WTC11 (cell line): ENCODE measurements at regions not wholly inside any gene's neighbourhood (a gene's known extent, or its start where the extent isn't known, plus 50 kb on each side); places are given as distances from the start of the nearest gene placed in this dataset.

ENCODE experiments used
- ATAC-seq: fragments of 200-7000 bp; cut with Tn5 transposase; 2 replicates; pipeline ENCODE4 v1.10.0; 2021; ENCODE audit warnings: mild to moderate bottlenecking, moderate library complexity
- CTCF ChIA-PET: fragments of 300-600 bp; sonication (Branson Sonifier 250); formaldehyde crosslinking; loops from one replicate; lab custom pipeline; 2021; ENCODE audit warnings: antibody characterized with exemption; lab: Charles Lee
- POLR2A ChIA-PET: fragments of 350-600 bp; sonication (Branson Sonifier 250); formaldehyde crosslinking; loops from one replicate; lab custom pipeline; 2021; ENCODE audit warnings: antibody characterized with exemption; lab: Charles Lee
- DNase-seq: peaks from one replicate; pipeline ENCODE4 v3.0.0; 2021; ENCODE audit warnings: low spot score
- H3K27ac Mint-ChIP-seq: 2 replicates; pipeline ENCODE4 v1.8.0; 2021; ENCODE audit warnings: mixed read lengths
- H3K27me3 Mint-ChIP-seq: 2 replicates; pipeline ENCODE4 v1.8.0; 2021; ENCODE audit warnings: low read depth, mild to moderate bottlenecking, moderate library complexity, mixed read lengths
- H3K36me3 Mint-ChIP-seq: 2 replicates; pipeline ENCODE4 v1.8.0; 2021; ENCODE audit warnings: mixed read lengths
- H3K4me1 Mint-ChIP-seq: 2 replicates; pipeline ENCODE4 v1.8.0; 2022; ENCODE audit warnings: mixed read lengths
- H3K4me3 Mint-ChIP-seq: 2 replicates; pipeline ENCODE4 v1.8.0; 2021; ENCODE audit warnings: mild to moderate bottlenecking, moderate library complexity, mixed read lengths
- H3K9me3 Mint-ChIP-seq: 2 replicates; pipeline ENCODE4 v1.8.0; 2021; ENCODE audit warnings: mixed read lengths
- CBFB ChIP-seq: sonication (generic); formaldehyde crosslinking; IDR thresholded peaks from 2 replicates; pipeline ENCODE4 v1.8.1; 2022; ENCODE audit warnings: mild to moderate bottlenecking, low read depth, missing genetic modification reagents
- ERG ChIP-seq: fragments of 250-450 bp; sonication (Bioruptor Pico); IDR thresholded peaks from 2 replicates; pipeline ENCODE4 v1.8.0; 2021; ENCODE audit warnings: mild to moderate bottlenecking
- ESRRA ChIP-seq: sonication (generic); formaldehyde crosslinking; IDR thresholded peaks from 2 replicates; pipeline ENCODE4 v1.8.1; 2022; ENCODE audit warnings: mild to moderate bottlenecking, missing genetic modification reagents, borderline replicate concordance
- FOXJ3 ChIP-seq: sonication (generic); formaldehyde crosslinking; IDR thresholded peaks from 2 replicates; pipeline ENCODE4 v1.9.0; 2021; ENCODE audit warnings: missing genetic modification reagents, mild to moderate bottlenecking, borderline replicate concordance
- GTF2I ChIP-seq: fragments of 250-450 bp; sonication (Bioruptor Pico); conservative IDR thresholded peaks from 2 replicates; pipeline ENCODE4 v1.4.0; 2021; ENCODE audit warnings: mild to moderate bottlenecking
- MAX ChIP-seq: sonication (generic); formaldehyde crosslinking; IDR thresholded peaks from 2 replicates; pipeline ENCODE4 v1.8.0; 2022; ENCODE audit warnings: mild to moderate bottlenecking, missing genetic modification reagents
- NR3C1 ChIP-seq: sonication (generic); formaldehyde crosslinking; conservative IDR thresholded peaks from 2 replicates; pipeline ENCODE4 v1.8.1; 2023; ENCODE audit warnings: low read depth, mild to moderate bottlenecking, missing genetic modification reagents
- PRRX2 ChIP-seq: fragments of 250-450 bp; sonication (Bioruptor Pico); IDR thresholded peaks from 2 replicates; pipeline ENCODE4 v1.8.0; 2021; ENCODE audit warnings: mild to moderate bottlenecking
- SOX15 ChIP-seq: fragments of 250-450 bp; sonication (Bioruptor Pico); IDR thresholded peaks from 2 replicates; pipeline ENCODE4 v1.9.0; 2021; ENCODE audit warnings: mild to moderate bottlenecking
- TEAD4 ChIP-seq: sonication (generic); formaldehyde crosslinking; IDR thresholded peaks from 2 replicates; pipeline ENCODE4 v1.8.0; 2022; ENCODE audit warnings: mild to moderate bottlenecking, missing genetic modification reagents
- USF1 ChIP-seq: sonication (generic); formaldehyde crosslinking; IDR thresholded peaks from 2 replicates; pipeline ENCODE4 v1.8.0; 2022; ENCODE audit warnings: mild to moderate bottlenecking, missing genetic modification reagents
- ZBTB43 ChIP-seq: sonication (generic); formaldehyde crosslinking; IDR thresholded peaks from 2 replicates; pipeline ENCODE4 v1.8.1; 2023; ENCODE audit warnings: mild to moderate bottlenecking, missing genetic modification reagents
- ZNF138 ChIP-seq: sonication (generic); formaldehyde crosslinking; conservative IDR thresholded peaks from 2 replicates; pipeline ENCODE4 v1.8.1; 2022; ENCODE audit warnings: mild to moderate bottlenecking, moderate library complexity, missing genetic modification reagents
- ZNF671 ChIP-seq: fragments of 250-450 bp; sonication (Bioruptor Pico); IDR thresholded peaks from 2 replicates; pipeline ENCODE4 v1.8.0; 2021; ENCODE audit warnings: mild to moderate bottlenecking
- TF ChIP-seq, protein P1 (sequence below): sonication (generic); formaldehyde crosslinking; IDR thresholded peaks from 2 replicates; pipeline ENCODE4 v1.8.1; 2022; ENCODE audit warnings: mild to moderate bottlenecking, missing genetic modification reagents, moderate library complexity, borderline replicate concordance
- TF ChIP-seq, protein P2 (sequence below): fragments of 250-450 bp; sonication (Bioruptor Pico); IDR thresholded peaks from 2 replicates; pipeline ENCODE4 v1.9.0; 2021; ENCODE audit warnings: moderate library complexity, mild to moderate bottlenecking, inconsistent platforms, borderline replicate concordance
- TF ChIP-seq, protein P3 (sequence below): sonication (generic); formaldehyde crosslinking; IDR thresholded peaks from 2 replicates; pipeline ENCODE4 v1.8.1; 2022; ENCODE audit warnings: low read depth, mild to moderate bottlenecking, moderate library complexity, missing genetic modification reagents, borderline replicate concordance
- TF ChIP-seq, protein P4 (sequence below): sonication (generic); formaldehyde crosslinking; IDR thresholded peaks from 2 replicates; pipeline ENCODE4 v1.8.1; 2022; ENCODE audit warnings: mild to moderate bottlenecking, moderate library complexity, missing genetic modification reagents

- H3K36me3 Mint-ChIP-seq = peaks cover 14% of the 10 kb centered on the region
- H3K9me3 Mint-ChIP-seq = peaks cover 14% of the 10 kb centered on the region
- no peak for TF ChIP-seq ERG (CRISPR knock-in tag)
- TF ChIP-seq MAX (CRISPR knock-in tag) = no peak
- TF ChIP-seq ZNF671 (CRISPR knock-in tag) = no peak
- TF ChIP-seq GTF2I (CRISPR knock-in tag) = no peak
- TF ChIP-seq SOX15 (CRISPR knock-in tag) = no peak
- no peak for TF ChIP-seq ESRRA (CRISPR knock-in tag)
- TF ChIP-seq, protein P1, sequence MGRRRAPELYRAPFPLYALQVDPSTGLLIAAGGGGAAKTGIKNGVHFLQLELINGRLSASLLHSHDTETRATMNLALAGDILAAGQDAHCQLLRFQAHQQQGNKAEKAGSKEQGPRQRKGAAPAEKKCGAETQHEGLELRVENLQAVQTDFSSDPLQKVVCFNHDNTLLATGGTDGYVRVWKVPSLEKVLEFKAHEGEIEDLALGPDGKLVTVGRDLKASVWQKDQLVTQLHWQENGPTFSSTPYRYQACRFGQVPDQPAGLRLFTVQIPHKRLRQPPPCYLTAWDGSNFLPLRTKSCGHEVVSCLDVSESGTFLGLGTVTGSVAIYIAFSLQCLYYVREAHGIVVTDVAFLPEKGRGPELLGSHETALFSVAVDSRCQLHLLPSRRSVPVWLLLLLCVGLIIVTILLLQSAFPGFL (CRISPR knock-in tag) = no peak
- no peak for TF ChIP-seq USF1
- no peak overlapping the region for H3K4me3 Mint-ChIP-seq
- H3K4me1 Mint-ChIP-seq = peaks cover 47% of the 10 kb centered on the region
- ATAC-seq (no peak), DNase-seq (no peak)
- peaks cover 17% of the 10 kb centered on the region for H3K27me3 Mint-ChIP-seq
- H3K27ac Mint-ChIP-seq = no peak overlapping the region
- POLR2A ChIA-PET = no interaction called here
- CTCF ChIA-PET = interaction anchor here (0.8 kb wide), 1 partner anchor 318 kb away, joined by 3 read pairs; no protein-coding TSS in a partner anchor
These were observed 109.2 kb downstream of the COPS8 start for GRCh38 chr2:237194906-237195305.

DNA sequence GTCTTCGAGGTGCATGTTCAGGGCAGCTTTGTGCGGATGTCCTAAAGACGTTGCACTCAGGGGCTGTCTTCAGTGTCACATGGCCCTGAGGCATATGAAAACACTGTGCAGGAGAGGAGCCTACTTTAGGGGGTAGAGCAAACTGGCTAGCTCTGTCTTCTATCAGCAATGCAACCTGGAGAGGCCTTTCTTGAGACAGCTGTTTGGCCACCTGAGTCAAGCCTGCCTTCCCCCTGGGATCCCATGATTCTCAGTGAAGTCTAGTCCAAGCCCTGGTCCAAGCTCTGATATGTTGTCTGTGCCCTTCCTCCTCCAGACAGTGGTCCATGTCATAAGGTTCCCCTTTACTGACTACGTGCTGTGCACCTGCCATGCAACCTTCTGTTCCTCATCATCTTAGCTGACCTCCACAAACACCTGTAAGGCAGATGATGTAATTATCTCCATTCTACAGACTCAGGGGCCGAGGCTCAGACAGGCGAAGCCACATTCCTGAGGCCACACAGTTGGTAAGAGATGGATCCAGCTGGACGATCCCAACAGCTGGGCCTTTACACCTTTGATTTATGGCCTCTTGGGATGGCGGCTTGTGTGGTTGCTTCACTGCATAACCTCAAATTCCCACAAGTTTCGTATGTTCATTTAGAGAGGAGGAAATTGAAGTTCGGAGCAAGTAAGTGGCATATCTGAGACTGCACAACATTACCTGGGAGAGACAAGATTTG is 109.9 kb downstream of the COPS8 start:
- no peak overlapping the region for H3K4me3 Mint-ChIP-seq
- POLR2A ChIA-PET = no interaction called here

DNA sequence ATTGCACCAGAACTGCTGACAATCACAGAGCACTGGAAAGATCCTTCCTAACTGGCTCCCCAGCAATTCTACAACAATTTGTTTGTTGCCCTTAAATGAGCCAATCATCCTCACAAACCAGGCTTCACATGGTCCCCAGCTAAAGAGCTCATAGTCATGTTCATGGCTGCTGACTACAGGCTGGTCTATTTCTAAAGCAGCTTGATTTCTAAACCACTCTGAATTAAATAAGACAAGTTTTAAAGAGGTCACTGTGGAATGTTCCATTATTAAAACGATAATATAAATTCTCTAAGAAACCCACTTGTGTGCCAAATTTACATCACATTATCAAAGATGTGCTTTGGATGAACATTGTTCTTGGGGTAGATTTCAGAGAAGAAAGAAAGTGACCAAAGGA is 110.7 kb downstream of the COPS8 start:
- peaks cover 20% of the 10 kb centered on the region for H3K27me3 Mint-ChIP-seq
- CTCF ChIA-PET = interaction anchor here (1.5 kb wide), 1 partner anchor 31 kb away, joined by 7 read pairs; no protein-coding TSS in a partner anchor
- DNase-seq (no peak), ATAC-seq (no peak)
- no peak overlapping the region for H3K4me3 Mint-ChIP-seq
- peaks cover 29% of the 10 kb centered on the region for H3K36me3 Mint-ChIP-seq
- H3K27ac Mint-ChIP-seq = no peak overlapping the region
- peaks cover 54% of the 10 kb centered on the region for H3K4me1 Mint-ChIP-seq
- H3K9me3 Mint-ChIP-seq = peaks cover 28% of the 10 kb centered on the region
- POLR2A ChIA-PET = no interaction called here
- no peak for TF ChIP-seq ERG (CRISPR knock-in tag)
- TF ChIP-seq, protein P2, sequence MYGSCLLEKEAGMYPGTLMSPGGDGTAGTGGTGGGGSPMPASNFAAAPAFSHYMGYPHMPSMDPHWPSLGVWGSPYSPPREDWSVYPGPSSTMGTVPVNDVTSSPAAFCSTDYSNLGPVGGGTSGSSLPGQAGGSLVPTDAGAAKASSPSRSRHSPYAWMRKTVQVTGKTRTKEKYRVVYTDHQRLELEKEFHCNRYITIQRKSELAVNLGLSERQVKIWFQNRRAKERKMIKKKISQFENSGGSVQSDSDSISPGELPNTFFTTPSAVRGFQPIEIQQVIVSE (CRISPR knock-in tag) = no peak
- no peak for TF ChIP-seq ZNF138 (CRISPR knock-in tag)
- no peak for TF ChIP-seq CBFB (CRISPR knock-in tag)
- TF ChIP-seq NR3C1 (CRISPR knock-in tag) = no peak
- TF ChIP-seq PRRX2 (CRISPR knock-in tag) = no peak
- TF ChIP-seq, protein P1 (CRISPR knock-in tag) = no peak
- TF ChIP-seq, protein P3, sequence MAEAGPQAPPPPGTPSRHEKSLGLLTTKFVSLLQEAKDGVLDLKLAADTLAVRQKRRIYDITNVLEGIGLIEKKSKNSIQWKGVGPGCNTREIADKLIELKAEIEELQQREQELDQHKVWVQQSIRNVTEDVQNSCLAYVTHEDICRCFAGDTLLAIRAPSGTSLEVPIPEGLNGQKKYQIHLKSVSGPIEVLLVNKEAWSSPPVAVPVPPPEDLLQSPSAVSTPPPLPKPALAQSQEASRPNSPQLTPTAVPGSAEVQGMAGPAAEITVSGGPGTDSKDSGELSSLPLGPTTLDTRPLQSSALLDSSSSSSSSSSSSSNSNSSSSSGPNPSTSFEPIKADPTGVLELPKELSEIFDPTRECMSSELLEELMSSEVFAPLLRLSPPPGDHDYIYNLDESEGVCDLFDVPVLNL (CRISPR knock-in tag) = no peak
- TF ChIP-seq, protein P4, sequence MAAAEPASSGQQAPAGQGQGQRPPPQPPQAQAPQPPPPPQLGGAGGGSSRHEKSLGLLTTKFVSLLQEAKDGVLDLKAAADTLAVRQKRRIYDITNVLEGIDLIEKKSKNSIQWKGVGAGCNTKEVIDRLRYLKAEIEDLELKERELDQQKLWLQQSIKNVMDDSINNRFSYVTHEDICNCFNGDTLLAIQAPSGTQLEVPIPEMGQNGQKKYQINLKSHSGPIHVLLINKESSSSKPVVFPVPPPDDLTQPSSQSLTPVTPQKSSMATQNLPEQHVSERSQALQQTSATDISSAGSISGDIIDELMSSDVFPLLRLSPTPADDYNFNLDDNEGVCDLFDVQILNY = no peak
- TF ChIP-seq ZBTB43 (CRISPR knock-in tag) = no peak

More for the DNA sequence above, 109.9 kb downstream of the COPS8 start:
- CTCF ChIA-PET = no interaction called here
- no peak overlapping the region for H3K27ac Mint-ChIP-seq
- peaks cover 20% of the 10 kb centered on the region for H3K36me3 Mint-ChIP-seq
- TF ChIP-seq FOXJ3 (CRISPR knock-in tag) (no peak), TEAD4 (CRISPR knock-in tag) (no peak)
- TF ChIP-seq, protein P3 (CRISPR knock-in tag) = no peak
- H3K27me3 Mint-ChIP-seq = peaks cover 20% of the 10 kb centered on the region
- ATAC-seq (no peak), DNase-seq (no peak)
- peaks cover 51% of the 10 kb centered on the region for H3K4me1 Mint-ChIP-seq
- H3K9me3 Mint-ChIP-seq = peaks cover 21% of the 10 kb centered on the region
